Spinal cord (tissue), 9 donors: ENCODE measurements at regions not wholly inside any gene's neighbourhood (a gene's known extent, or its start where the extent isn't known, plus 50 kb on each side); places are given as distances from the start of the nearest gene placed in this dataset.
A peak's percentile ranks its signal among the peaks of the same experiment; 100 is the strongest.

Experiments
- DNase-seq, 6 donors: peaks; one replicate each; pipeline versions ENCODE4 v3.0.0 to v3.0.0-alpha.2; 2013 to 2015; ENCODE audit warnings: low spot score in 6 of 6, low read depth in 4 of 6
- H3K27ac ChIP-seq: one replicate; pipeline ENCODE4 v1.5.1; 2013; ENCODE audit warnings: low read depth, low read length, control low read depth
- H3K27me3 ChIP-seq: one replicate; pipeline ENCODE4 v1.6.1; 2013; ENCODE audit warnings: low read length; ENCODE audit not compliant: control insufficient read depth, insufficient read depth
- H3K36me3 ChIP-seq: one replicate; pipeline ENCODE4 v1.6.1; 2013; ENCODE audit warnings: low read length; ENCODE audit not compliant: control insufficient read depth, insufficient read depth
- H3K4me1 ChIP-seq: one replicate; pipeline ENCODE4 v1.6.1; 2013; ENCODE audit warnings: low read length; ENCODE audit not compliant: control insufficient read depth, insufficient read depth
- H3K4me3 ChIP-seq: one replicate; pipeline ENCODE4 v1.5.1; 2013; ENCODE audit warnings: low read depth, low read length, control low read depth
- H3K9me3 ChIP-seq: one replicate; pipeline ENCODE4 v1.6.1; 2013; ENCODE audit warnings: low read length; ENCODE audit not compliant: control insufficient read depth, insufficient read depth
- WGBS: methylation state at CpG from one replicate; pipeline ENCODE4 v1.1.5; 2013; ENCODE audit warnings: missing lambda C conversion rate; ENCODE audit not compliant: insufficient coverage; 5-methylcytosine and 5-hydroxymethylcytosine counted together
- donor health status: healthy.

GRCh38 chr20:19807946-19808330, 49.9 kb downstream of the RIN2 start:
- H3K9me3 ChIP-seq: no peaks in the 10 kb centered on the region
- DNase-seq: no peak
- no peak overlapping the region for H3K4me3 ChIP-seq
- no peaks in the 10 kb centered on the region for H3K27me3 ChIP-seq
- H3K4me1 ChIP-seq: peaks cover 9% of the 10 kb centered on the region
- WGBS: 100% methylated on average over 2 of the region's 6 CpGs
- H3K36me3 ChIP-seq: peaks cover 16% of the 10 kb centered on the region
- H3K27ac ChIP-seq: no peak overlapping the region

DNA sequence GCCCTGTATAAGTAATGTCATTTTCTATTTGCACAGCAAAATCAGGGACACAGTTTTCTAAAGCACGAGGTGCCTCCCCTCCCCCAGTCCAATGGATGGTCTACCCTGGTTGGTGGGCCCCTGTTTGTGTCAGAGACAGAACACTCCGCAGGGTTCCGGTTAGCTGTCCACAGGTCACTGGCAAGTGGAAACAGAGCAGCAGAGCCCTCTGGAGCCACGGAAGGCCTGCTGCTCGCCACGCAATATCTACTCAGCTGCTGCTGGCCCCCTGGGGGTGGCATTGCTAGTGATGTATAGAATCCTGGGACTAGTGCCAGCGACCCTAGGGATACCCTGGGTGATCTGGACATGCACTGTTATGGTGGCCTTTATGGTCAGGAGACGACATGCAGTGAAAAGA, 50.4 kb downstream of the RIN2 start:
- Histone ChIP-seq H3K4me3 (no peak overlapping the region), H3K36me3 (peaks cover 16% of the 10 kb centered on the region), H3K4me1 (peaks cover 9% of the 10 kb centered on the region), H3K27ac (no peak overlapping the region), H3K27me3 (no peaks in the 10 kb centered on the region), H3K9me3 (no peaks in the 10 kb centered on the region)
- WGBS: 87% methylated on average over 5 of the region's 8 CpGs
- no peak for DNase-seq

- Histone ChIP-seq H3K36me3 (peaks cover 16% of the 10 kb centered on the region), H3K27me3 (no peaks in the 10 kb centered on the region), H3K9me3 (no peaks in the 10 kb centered on the region), H3K4me3 (no peak overlapping the region), H3K4me1 (peaks cover 9% of the 10 kb centered on the region), H3K27ac (no peak overlapping the region)
- no peak for DNase-seq
- 95% methylated on average over 9 of the region's 9 CpGs for WGBS
These were observed 51.4 kb downstream of the RIN2 start for GRCh38 chr20:19809505-19809904.

DNA sequence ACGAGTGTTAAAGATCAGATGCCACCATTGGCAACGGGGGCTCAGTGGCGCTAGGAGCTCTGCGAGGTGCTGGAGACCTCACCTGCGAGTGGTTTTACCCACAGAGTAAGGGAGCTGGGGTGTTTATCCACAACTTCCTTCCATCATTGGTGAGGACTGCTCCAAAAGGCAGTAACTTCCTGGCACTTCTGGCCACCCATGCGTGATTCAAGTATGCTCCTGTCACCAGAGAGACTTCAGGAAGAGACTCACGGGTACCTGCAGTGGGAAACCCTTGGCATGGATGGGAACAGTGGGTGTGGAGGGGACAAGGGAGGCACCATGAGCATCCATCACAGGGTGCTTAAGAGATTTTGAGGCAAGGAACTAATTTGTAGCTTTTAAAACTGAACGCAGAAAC, 53.2 kb downstream of the RIN2 start:
- peaks cover 16% of the 10 kb centered on the region for H3K36me3 ChIP-seq
- H3K27ac ChIP-seq: no peak overlapping the region
- peaks cover 9% of the 10 kb centered on the region for H3K4me1 ChIP-seq

GRCh38 chr20:19812056-19812455, 54.0 kb downstream of the RIN2 start:
- no peak overlapping the region for H3K4me3 ChIP-seq
- H3K4me1 ChIP-seq: peaks cover 3% of the 10 kb centered on the region
- no peak overlapping the region for H3K27ac ChIP-seq
- no peaks in the 10 kb centered on the region for H3K27me3 ChIP-seq
- H3K36me3 ChIP-seq: peaks cover 16% of the 10 kb centered on the region
- no peak for DNase-seq
- no peaks in the 10 kb centered on the region for H3K9me3 ChIP-seq
- WGBS: no CpG with 5 or more reads among the region's 1 CpG

More for the DNA sequence above, 53.2 kb downstream of the RIN2 start:
- DNase-seq: no peak
- Histone ChIP-seq H3K9me3 (no peaks in the 10 kb centered on the region), H3K27me3 (no peaks in the 10 kb centered on the region), H3K4me3 (no peak overlapping the region)
- 94% methylated on average over 7 of the region's 8 CpGs for WGBS

GRCh38 chr20:19812696-19813095, 54.6 kb downstream of the RIN2 start:
- H3K4me1 ChIP-seq: peaks cover 3% of the 10 kb centered on the region
- peaks cover 16% of the 10 kb centered on the region for H3K36me3 ChIP-seq
- H3K27me3 ChIP-seq: no peaks in the 10 kb centered on the region
- no peak for DNase-seq
- no peak overlapping the region for H3K27ac ChIP-seq
- no CpG with 5 or more reads among the region's 1 CpG for WGBS
- no peaks in the 10 kb centered on the region for H3K9me3 ChIP-seq
- no peak overlapping the region for H3K4me3 ChIP-seq

GRCh38 chr20:19813846-19814640, 56.0 kb downstream of the RIN2 start:
- Histone ChIP-seq H3K4me1 (no peaks in the 10 kb centered on the region), H3K9me3 (no peaks in the 10 kb centered on the region), H3K27me3 (no peaks in the 10 kb centered on the region), H3K4me3 (no peak overlapping the region), H3K27ac (no peak overlapping the region), H3K36me3 (peaks cover 8% of the 10 kb centered on the region)
- 68% methylated on average over 6 of the region's 9 CpGs for WGBS
- DNase-seq: no peak

DNA sequence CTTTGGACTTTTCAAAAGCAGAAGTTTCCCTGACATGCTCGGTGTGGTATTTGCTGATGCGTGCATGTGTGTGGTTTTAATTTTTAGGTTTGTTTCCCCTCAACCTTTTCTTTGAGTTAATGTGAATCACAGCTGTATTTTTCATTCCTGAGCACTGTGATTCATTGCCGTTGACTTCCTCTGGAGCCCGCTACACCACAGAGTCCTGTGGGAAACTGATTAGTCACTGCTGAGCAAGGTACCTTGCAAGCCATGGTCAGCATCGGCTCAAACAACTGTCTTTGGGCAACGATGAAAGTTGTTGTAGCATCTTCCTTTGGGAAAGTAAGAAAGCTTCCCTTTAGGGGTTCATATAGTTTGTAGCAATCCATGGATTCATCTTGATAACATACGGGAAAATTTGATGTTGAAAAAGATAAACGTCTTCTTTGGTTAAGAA, 57.5 kb downstream of the RIN2 start:
- peak in 1 of 6 donors; percentile 12 for DNase-seq
- no peak overlapping the region for H3K27ac ChIP-seq

DNA sequence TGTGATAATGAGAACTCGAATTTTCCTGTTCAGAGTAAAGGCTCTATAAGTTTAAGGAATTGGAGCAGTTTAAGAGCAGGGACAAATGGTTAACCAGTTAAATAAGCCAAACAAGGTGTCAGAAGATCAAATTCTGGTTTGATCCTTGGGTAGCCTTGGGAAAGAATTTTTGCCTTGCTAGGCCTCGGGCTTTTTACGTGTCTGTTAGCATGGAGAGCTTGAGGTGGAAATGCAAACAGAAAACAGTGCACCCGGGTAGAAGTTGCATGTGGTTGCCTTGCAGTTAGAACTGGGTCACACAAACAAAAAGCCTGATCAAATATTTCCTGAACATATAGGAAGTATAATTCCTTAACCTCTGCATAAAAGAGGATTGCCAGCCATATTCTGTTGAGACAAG, 58.3 kb downstream of the RIN2 start:
- Histone ChIP-seq H3K27me3 (no peaks in the 10 kb centered on the region), H3K4me1 (no peaks in the 10 kb centered on the region), H3K4me3 (no peak overlapping the region), H3K36me3 (no peaks in the 10 kb centered on the region), H3K27ac (no peak overlapping the region), H3K9me3 (no peaks in the 10 kb centered on the region)
- DNase-seq: no peak
- 86% methylated on average over 2 of the region's 4 CpGs for WGBS

More for the DNA sequence above, 57.5 kb downstream of the RIN2 start:
- Histone ChIP-seq H3K9me3 (no peaks in the 10 kb centered on the region), H3K4me3 (no peak overlapping the region), H3K36me3 (no peaks in the 10 kb centered on the region), H3K27me3 (no peaks in the 10 kb centered on the region), H3K4me1 (no peaks in the 10 kb centered on the region)
- 63% methylated on average over 5 of the region's 8 CpGs for WGBS

DNA sequence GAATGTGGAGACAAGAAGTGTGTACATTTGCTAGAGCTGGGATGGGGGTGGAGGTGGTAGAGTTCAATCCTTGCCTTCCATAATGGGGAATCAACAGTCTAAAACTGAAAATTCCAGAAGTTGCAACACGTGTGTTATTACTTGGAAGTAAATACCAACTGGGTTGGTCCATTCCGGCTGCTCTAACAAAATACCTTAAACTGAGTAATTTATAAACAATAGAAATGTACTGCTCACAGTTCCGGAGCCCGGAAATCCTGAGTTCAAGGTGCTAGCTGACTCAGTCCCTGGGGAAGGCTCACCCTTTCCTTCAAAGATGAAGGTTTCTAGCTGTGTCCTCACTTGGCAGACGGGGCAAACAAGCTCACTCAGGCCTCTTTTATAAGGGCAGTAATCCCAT, 59.0 kb downstream of the RIN2 start:
- H3K4me1 ChIP-seq: no peaks in the 10 kb centered on the region
- H3K36me3 ChIP-seq: no peaks in the 10 kb centered on the region
- no peak for DNase-seq
- no peak overlapping the region for H3K27ac ChIP-seq
- no peaks in the 10 kb centered on the region for H3K27me3 ChIP-seq
- H3K4me3 ChIP-seq: no peak overlapping the region
- 100% methylated on average over 2 of the region's 5 CpGs for WGBS
- H3K9me3 ChIP-seq: no peaks in the 10 kb centered on the region
